ENCODE measurements at regions not wholly inside any gene's neighbourhood (a gene's known extent, or its start where the extent isn't known, plus 50 kb on each side); places are given as distances from the start of the nearest gene placed in this dataset.

DNA sequence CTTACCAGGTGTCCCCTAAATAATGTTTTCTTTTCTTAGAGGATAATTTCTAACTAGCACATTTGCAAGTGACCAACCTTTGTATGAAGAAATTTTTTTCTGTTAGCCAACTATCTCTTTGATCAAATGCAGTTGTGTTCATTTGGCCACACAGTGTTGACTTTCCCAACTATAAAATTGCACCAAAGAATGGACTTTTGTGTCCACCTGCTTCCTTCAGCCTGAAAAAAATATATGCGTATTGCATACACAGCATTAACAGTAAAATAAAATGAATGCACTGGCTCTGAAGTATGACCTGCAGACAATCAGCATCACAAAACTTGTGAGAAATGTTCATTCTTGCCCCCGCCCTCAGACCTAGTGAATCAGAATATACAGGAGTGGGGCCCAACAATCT, 342.0 kb downstream of the SEC23A start:
- DNase-seq, result no peak

DNA sequence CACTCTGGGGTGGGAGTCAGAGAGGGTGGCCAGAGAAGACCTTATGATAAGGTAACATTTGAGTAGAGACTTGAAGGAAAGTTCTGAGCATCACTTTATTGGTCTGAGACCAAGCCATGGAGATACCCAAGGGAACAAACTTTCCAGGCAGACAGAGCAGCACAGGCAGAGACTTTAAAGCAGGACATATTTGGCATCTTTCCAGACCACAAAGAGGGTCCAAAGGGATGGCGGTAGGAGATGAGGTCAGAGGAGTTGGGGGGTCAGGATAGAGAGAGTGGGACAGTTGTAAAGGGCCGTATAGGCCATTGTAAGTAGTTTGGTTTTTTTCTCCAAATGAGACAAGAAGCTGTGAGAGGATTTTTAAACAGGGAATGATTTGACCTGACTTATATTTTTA, 344.4 kb downstream of the SEC23A start:
- DNase-seq, result no peak

GRCh38 chr14:38755036-38755435, 348.0 kb downstream of the SEC23A start:
- no peak for DNase-seq

DNA sequence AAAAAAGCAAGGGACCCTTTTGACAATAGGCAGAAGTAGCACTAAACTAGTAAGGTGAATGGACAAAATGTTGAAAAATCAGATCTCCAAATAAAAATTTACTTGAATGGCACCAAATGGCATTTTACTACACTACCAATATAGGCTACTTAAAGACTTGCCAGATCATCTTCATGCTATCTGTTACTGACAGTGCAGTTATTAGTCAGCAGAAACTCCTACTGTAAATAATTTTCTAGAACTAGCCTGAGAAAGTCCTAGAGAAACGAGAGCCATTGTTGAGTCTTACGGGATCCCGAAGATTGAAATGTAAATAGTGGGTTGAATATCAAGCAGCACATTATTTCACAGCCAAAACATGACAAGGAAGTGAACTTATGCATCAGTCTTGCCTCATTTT, 350.3 kb downstream of the SEC23A start:
- no peak for DNase-seq

DNA sequence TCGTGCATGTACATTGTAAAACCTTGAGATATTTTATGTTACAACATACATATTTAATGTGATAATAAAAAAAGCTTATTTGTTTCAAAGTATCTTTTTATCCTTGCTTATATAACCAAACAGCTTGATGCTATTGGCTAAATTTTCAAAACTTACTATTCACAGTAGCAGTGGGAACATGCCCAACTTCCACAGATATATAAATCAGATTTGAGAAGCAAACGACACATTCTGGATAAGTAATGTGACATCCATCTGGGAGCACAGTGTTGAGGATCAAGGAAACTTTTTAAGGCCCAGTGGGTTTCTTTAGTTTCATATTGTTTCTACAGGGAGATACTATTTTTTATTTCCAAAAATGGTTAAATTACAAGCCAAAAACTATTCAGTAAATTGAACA, 350.7 kb downstream of the SEC23A start:
- no peak for DNase-seq

GRCh38 chr14:38751459-38751858, 351.6 kb downstream of the SEC23A start:
- DNase-seq, result no peak

- no peak for DNase-seq
Measured at GRCh38 chr14:38749936-38750335, 353.1 kb downstream of the SEC23A start.

- DNase-seq, result no peak
Measured at GRCh38 chr14:38745861-38746260, 357.2 kb downstream of the SEC23A start.

GRCh38 chr14:38743966-38744584, 359.0 kb downstream of the SEC23A start:
- DNase-seq, result no peak

- no peak for DNase-seq
Measured at GRCh38 chr14:38737686-38738407, 365.2 kb downstream of the SEC23A start.

DNA sequence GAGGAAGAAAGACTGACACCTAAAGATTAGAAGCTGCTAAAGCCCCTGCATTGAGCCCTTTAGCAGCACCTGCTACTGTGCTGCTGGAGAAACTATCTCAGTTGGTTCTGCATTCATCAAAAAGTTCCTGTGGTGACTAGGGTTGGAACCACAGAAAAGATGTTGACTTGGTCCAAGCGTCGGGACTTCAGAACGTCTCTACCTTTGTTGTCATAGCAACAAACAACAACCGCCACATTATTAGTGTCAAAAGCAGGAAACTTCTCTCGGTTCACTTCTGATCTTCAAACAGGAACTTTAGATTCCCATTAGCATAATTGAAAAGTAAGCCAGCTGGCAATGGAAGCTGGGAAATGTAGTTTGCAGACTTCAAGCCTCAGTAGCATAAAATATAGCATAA, 368.0 kb downstream of the SEC23A start:
- no peak for DNase-seq

DNA sequence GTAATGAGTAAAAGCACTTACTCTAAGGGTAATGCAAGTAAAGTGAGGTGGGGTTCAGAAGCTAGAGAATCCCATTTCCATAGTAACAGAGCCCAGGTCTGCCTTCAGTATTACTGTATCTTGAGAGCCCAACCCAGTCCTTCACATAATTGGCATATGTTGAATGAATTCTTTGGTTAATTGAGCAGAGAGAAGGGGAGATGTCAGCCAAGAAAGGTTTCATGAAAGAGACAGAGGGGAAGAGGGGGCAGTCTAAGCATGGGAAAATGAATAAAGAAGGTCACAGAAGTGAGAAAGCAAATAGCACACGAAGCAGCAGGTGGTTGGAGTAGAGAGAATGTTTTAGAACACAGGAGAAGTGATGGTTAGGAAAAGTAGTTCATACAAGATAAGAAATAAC, 371.1 kb downstream of the SEC23A start:
- DNase-seq, result no peak

- DNase-seq, result no peak
Measured at GRCh38 chr14:38730420-38730819, 372.6 kb downstream of the SEC23A start.

- no peak for DNase-seq
Measured at GRCh38 chr14:38727731-38728130, 375.3 kb downstream of the SEC23A start.

- no peak for DNase-seq
Measured at GRCh38 chr14:38724621-38725020, 378.4 kb downstream of the SEC23A start.

DNA sequence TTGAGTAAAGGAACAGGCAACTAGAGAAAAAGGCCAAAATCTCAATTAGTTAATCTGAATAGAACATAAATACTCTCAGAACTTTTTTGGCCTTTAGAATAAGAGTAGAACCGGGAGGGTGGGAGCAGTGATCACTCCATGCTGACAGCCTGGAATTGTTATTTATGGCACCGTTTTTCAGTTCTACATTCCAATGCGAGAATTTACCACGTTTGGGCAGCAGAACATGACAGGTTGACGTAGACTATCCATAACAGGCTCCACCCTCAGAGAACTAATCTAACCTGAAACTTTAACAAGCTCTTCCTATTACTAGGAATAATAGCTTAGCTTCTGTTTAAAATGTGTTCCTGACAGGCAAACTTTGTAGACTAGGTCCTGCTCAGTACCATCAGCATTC, 379.1 kb downstream of the SEC23A start:
- DNase-seq, result no peak

GRCh38 chr14:38723277-38723676, 379.8 kb downstream of the SEC23A start:
- DNase-seq, result no peak

DNA sequence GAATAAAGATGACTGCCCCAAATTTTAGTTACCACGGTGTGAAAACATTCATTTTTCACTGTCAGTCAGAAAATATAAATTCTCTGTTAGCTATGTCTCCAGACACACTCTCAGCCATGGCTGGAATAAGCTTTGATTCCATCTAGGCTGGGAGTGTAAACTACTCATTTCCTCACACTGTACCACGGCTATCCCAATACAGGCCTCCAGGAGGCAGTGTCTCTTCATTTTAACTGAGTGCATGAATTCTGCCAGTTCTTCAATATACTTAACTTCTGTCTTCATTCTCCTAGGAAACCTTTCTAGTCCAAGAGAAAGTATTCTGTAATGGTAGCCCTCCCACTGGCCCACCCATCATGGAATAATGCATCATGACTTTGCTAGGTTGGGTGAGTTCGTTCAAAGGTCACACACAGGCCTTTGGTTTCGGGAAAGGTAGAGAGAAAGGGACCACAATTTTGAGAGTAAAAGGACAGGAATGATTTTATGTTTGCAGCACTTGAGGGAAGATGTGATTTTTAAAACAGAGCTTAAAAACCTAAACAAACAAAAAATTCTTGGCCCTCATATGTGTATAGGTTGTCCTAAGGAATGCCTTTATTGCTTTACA, 381.1 kb downstream of the SEC23A start:
- DNase-seq, result no peak

- DNase-seq, result no peak
Measured at GRCh38 chr14:38718519-38718918, 384.5 kb downstream of the SEC23A start.

DNA sequence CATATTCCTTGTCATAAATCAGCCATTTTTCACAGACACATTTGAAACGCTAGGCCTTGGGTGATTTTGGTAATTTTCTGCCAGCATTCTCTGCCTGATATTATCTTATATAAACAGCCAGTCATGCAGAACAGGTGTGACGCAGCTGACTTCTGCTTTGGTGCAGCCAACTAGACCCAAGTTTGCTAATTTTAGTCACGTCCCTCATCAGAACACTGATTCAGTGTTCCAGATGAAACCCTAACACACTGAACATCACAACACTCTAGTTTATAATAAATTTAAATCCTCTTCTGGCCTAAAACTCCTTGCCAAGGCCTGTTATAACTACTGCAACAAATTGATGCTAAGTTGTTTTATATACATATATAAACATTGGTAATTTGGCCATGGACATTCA, 386.1 kb downstream of the SEC23A start:
- no peak for DNase-seq

DNA sequence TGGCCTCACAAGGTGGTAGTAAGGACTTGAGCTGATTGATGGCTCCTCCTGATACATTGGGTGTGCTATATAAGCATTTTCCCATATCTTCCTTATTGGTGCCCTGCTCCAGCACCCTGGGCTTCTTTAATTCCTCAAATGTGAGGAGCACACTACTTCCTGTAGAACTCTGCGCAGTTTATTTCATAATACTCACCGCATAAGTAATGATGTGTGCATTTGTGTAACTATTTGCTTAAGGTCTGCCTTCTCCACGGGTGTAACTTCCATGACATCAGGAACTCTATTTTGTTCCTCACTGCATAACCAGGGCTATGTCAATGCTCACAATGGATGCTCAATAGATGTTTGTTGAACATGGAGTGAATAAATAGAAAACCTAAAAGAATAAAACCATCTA, 392.2 kb downstream of the SEC23A start:
- DNase-seq, result no peak

DNA sequence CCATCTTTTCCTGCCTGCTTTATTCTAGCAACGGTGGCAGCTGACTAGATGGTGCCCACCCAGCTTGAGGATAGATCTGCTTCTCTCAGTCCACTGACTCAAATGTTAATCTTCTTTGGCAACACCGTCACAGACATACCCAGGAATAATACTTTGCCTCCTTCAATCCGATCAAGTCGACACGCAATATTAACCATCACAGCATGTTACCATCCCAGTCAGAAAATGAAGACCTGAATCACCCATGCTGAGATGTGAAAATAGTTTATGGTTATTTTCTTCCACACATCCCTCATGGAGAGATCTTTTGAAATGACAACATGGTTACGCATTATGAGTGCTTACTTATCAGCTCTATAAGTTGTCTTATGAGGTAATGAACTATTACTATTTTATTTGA, 392.8 kb downstream of the SEC23A start:
- DNase-seq, result no peak

- no peak for DNase-seq
Measured at GRCh38 chr14:38705220-38705619, 397.8 kb downstream of the SEC23A start.

- DNase-seq, result no peak
Measured at GRCh38 chr14:38704220-38704619, 398.8 kb downstream of the SEC23A start.

DNA sequence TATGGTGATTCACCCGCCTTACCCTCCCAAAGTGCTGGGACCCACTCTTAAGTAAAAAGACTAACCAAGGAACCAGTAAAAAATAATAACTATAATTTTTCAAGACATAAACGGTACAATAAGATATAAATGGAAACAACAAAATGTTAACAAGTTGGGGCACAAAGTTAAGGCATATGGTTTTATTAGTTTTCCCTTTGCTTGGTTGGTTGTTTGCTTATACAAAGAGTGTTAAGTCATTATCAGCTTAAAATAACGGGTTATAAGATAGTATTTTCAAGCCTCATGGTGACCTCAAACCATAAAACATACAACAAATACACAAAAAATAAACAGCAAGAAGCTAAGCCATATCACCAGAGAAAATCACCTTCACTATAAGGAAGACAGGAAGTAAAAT, 406.1 kb downstream of the SEC23A start:
- DNase-seq, result no peak
